Uterus (tissue), 2 donors: ENCODE measurements at regions not wholly inside any gene's neighbourhood (a gene's known extent, or its start where the extent isn't known, plus 50 kb on each side); places are given as distances from the start of the nearest gene placed in this dataset.

Experiments
- CTCF ChIP-seq, 4 experiments: fragments of 200-600 bp in 2 of 4; fragments of 450-650 bp in 2 of 4; sonication (generic) in 2 of 4; IDR thresholded peaks; one replicate each; pipeline ENCODE4 v1.5.1; 2016 to 2019; ENCODE audit warnings: antibody characterized with exemption in 4 of 4, mild to moderate bottlenecking in 2 of 4, moderate library complexity in 1 of 4
- POLR2A ChIP-seq, 2 donors: fragments of 450-650 bp; IDR thresholded peaks; one replicate each; pipeline ENCODE4 v1.6.1; 2016; ENCODE audit warnings: antibody characterized with exemption in 2 of 2, mild to moderate bottlenecking in 1 of 2, moderate library complexity in 1 of 2

GRCh38 chr11:87926250-87926970 lies 248.8 kb downstream of the RAB38 start:
- no peak for TF ChIP-seq CTCF (IDR thresholded peaks at IDR 0.05)
- no peak for TF ChIP-seq POLR2A (IDR thresholded peaks at IDR 0.05)
